ENCODE measurements at regions not wholly inside any gene's neighbourhood (a gene's known extent, or its start where the extent isn't known, plus 50 kb on each side); places are given as distances from the start of the nearest gene placed in this dataset.

- no peak for TF ChIP-seq CTCF (IDR thresholded peaks at IDR 0.05)
- no peak for TF ChIP-seq POLR2A (IDR thresholded peaks at IDR 0.05)
These were observed 93.2 kb upstream of the ACTBL2 start for GRCh38 chr5:57575839-57576238.
